ENCODE measurements at regions not wholly inside any gene's neighbourhood (a gene's known extent, or its start where the extent isn't known, plus 50 kb on each side); places are given as distances from the start of the nearest gene placed in this dataset.

DNA sequence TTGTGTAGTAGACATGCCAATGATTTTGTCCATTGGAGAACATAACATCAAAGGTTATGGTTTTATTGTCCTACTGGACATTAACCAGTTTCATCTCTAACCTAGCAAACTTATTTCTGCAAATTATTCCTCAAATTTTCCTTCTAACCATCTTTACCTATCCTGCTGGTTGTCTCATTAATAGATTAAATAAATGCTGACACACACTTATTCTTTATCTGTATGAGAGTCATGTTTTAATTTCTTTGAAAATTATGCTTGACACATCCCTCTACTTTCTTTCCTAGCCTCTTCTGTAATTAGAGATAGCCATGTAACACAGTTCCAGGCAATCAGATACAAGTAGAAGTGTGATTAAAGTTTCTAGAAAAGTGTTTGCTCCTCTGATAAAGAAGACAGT lies 98.9 kb downstream of the RPS29 start:
- no peak overlapping the region for H3K4me3 ChIP-seq
- no peak for DNase-seq (ENCODE audit: low spot score)
- TF ChIP-seq, protein P1, sequence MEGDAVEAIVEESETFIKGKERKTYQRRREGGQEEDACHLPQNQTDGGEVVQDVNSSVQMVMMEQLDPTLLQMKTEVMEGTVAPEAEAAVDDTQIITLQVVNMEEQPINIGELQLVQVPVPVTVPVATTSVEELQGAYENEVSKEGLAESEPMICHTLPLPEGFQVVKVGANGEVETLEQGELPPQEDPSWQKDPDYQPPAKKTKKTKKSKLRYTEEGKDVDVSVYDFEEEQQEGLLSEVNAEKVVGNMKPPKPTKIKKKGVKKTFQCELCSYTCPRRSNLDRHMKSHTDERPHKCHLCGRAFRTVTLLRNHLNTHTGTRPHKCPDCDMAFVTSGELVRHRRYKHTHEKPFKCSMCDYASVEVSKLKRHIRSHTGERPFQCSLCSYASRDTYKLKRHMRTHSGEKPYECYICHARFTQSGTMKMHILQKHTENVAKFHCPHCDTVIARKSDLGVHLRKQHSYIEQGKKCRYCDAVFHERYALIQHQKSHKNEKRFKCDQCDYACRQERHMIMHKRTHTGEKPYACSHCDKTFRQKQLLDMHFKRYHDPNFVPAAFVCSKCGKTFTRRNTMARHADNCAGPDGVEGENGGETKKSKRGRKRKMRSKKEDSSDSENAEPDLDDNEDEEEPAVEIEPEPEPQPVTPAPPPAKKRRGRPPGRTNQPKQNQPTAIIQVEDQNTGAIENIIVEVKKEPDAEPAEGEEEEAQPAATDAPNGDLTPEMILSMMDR (IDR thresholded peaks at IDR 0.05), result no peak
- no peak overlapping the region for H3K27ac ChIP-seq

DNA sequence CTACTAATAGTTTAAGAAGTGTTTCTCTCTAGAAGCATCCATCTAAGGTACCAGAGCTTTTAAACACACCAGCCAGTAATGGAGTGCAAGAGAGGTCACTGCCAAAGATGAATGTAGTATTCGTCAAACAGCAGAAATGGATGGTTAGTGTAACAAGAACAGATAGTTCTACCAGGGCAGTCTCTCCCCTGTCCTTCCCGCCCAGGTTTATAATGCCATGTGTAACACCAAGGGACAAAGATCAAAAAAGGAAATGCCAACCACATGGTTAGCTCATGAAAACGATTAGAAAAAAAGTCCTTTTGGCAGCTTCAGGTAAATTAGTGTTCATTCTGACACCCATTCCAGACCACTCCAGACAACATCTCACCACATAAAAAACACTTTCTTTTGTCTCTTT lies 100.9 kb downstream of the RPS29 start:
- no peak for DNase-seq (ENCODE audit: low spot score)
- TF ChIP-seq, protein P1 (IDR thresholded peaks at IDR 0.05), result no peak
- Histone ChIP-seq H3K27ac (no peak overlapping the region), H3K4me3 (no peak overlapping the region)

DNA sequence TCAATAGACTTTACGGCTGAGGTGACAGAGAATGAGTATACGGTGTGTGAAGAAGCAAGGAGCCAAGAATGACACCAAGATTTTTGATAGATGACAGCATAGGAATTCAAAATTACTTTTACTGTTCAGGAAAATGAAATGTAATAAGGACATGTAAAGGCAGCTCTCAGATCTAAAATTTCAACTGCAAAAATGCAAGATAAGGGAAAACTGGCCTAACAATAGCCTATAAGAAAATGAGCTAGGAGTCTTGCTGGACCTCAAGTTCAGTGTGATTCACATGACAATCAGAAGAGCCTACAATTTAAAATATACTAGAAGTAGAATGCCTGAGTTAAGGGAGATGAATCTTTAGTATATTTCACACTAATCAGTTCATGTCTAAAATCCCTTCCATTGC lies 102.0 kb downstream of the RPS29 start:
- TF ChIP-seq, protein P1 (IDR thresholded peaks at IDR 0.05), result no peak
- H3K4me3 ChIP-seq, result no peak overlapping the region
- DNase-seq (ENCODE audit: low spot score), result no peak
- no peak overlapping the region for H3K27ac ChIP-seq

DNA sequence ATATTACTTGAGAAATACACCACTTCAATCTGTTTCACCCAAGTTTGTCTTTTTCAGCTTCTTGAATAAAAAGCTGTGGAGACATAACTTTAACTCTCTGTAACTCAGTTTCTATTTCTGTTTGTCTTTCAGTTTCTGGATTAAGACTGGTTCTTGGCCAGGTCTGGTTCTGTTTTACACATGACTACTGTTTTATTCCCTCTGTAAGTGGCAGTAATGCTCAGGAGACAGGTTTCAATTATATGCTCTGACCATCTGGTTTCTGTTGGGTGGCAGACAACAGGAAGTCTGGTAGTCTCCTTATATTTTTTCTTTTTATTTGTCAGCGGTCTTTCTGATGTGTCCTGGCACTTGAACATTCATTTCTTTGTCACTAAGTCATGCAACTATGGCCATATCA lies 102.9 kb downstream of the RPS29 start:
- DNase-seq (ENCODE audit: low spot score), result no peak
- H3K27ac ChIP-seq, result no peak overlapping the region
- TF ChIP-seq, protein P1 (IDR thresholded peaks at IDR 0.05), result no peak
- no peak overlapping the region for H3K4me3 ChIP-seq

DNA sequence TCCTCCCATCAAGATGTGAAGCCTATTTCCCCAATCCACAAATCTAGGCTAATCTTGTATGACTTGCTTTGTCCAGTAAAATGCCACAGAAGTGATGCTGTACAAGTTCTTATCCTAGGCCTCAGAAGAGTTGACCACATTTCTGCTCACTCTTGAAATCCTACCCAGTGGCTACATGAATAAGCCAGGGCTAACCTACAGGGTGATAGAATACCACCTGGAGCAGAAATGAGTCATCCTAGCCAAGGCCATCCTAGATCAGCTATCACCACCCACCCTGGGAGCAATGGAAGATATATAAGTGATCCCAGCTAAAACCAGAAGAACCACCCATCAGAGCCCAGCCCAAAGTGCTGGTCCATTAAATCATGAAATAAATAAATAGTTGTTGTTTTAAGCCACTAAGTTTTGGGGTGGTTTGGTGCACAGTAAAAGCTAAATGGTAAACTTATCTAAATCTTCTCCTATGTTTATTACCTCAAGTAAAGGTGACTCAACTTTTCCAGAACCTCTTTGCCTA lies 105.1 kb downstream of the RPS29 start:
- TF ChIP-seq, protein P1 (IDR thresholded peaks at IDR 0.05), result no peak
- DNase-seq (ENCODE audit: low spot score), result no peak
- Histone ChIP-seq H3K27ac (no peak overlapping the region), H3K4me3 (no peak overlapping the region)

DNA sequence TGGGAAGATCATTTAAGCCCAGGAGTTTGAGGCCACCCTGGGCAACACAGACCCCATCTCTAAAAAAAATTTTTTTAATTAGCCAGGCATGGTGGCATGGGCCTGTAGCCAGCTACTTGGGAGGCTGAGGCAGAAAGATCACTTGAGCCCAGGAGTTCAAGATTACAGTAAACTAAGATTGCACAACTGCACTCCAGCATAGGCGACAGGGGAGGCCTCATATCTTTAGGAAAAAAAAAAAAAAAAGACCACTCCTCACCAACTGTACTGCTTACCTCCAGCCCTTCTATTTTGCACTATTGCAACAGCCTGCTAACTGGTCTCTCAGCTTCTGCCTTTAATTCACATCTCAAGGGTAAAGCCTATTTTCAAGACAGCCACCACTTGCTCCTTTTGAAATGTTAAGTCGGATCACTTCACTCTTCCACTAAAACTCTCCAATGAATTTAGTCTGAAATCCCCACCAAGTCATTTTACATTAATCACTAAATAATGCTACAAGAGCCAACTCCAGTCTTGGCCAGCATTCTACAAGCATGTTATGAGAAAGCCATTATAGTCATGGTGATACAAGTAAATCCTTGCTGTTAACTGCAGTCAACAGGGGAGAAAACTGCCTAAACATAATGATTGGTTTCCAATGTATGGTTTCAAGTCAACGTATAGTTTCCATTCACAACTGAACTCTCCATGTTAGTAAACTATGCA lies 106.0 kb downstream of the RPS29 start:
- no peak overlapping the region for H3K27ac ChIP-seq
- no peak for DNase-seq (ENCODE audit: low spot score)
- no peak overlapping the region for H3K4me3 ChIP-seq
- TF ChIP-seq, protein P1 (IDR thresholded peaks at IDR 0.05), result no peak

DNA sequence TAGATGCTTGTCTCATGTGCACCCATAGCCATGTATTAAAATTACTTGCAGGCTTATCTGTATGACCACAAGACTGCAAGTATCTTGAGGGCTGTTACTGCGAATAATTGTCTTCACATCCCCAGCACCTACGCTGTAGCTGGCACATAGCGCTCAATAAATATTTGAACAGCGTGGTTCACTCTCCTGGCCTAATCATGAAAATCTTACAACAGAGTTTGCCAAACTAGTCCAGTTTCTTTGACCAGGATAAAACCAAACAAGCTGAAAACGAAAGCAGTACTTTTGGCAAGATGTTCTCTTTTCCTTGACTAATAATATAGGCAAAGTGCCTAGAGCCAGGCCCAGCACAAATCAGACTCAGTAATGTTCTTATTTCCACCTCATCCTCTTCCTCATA lies 106.7 kb downstream of the RPS29 start:
- Histone ChIP-seq H3K27ac (no peak overlapping the region), H3K4me3 (no peak overlapping the region)
- TF ChIP-seq, protein P1 (IDR thresholded peaks at IDR 0.05), result no peak
- no peak for DNase-seq (ENCODE audit: low spot score)

Measured in coronary artery (tissue), 2 donors.